AG20443 (cell line): ENCODE measurements at regions not wholly inside any gene's neighbourhood (a gene's known extent, or its start where the extent isn't known, plus 50 kb on each side); places are given as distances from the start of the nearest gene placed in this dataset.
A peak's percentile ranks its signal among the peaks of the same experiment; 100 is the strongest.

Experiments
- DNase-seq: peaks from one replicate; pipeline ENCODE4 v3.0.0; 2012; ENCODE audit warnings: low spot score, mixed read lengths

DNA sequence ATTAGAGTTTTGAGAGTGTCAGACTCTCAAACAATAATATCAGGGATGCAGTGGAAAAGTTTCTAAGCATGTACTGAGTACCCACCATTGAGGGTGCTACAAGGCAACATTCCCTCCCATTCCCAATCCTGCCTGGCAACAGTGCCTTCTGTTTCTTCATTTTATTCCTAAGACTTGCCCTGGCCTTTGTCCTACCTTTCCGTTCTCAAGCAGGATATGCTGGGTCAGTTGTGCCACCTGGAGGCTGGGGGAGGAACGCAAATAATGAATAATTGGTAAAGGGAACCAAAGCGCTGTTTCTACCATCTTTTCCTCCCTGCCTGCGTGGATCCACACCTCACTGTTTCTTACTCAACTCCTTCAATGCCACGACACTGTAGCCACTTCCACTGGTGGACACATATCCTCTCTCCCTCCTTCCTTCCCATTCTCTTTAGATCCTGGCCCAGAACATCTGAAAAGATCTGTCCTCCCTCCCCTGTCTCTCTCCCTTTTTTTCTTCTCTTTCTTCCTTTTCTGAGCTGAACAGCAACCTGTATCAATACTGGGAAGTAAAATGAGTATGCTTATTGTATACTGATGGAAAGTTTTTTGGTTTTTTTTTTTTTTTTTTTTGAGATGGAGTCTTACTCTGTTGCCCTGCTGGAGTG lies 149.5 kb downstream of the C9orf152 start:
- DNase-seq: no peak

DNA sequence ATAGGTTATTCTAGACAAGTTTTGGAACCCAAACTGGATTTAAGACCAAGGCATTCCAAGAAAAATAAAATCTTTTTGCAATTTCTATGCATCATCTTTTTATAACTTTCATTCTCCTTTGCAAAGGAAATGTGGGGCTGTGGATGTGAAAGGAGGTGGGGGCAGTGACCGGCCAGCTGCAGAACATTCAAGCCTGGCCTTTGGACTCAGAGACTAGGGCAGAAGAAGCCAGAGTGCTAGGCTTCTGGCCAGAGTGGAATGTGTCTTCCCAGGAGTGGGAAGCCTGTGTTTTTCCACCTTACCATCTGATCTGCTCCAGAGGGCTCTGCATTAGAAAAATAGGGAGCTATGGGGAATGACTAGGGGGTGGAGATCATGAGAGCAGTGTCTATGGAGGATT lies 148.5 kb downstream of the C9orf152 start:
- no peak for DNase-seq

DNA sequence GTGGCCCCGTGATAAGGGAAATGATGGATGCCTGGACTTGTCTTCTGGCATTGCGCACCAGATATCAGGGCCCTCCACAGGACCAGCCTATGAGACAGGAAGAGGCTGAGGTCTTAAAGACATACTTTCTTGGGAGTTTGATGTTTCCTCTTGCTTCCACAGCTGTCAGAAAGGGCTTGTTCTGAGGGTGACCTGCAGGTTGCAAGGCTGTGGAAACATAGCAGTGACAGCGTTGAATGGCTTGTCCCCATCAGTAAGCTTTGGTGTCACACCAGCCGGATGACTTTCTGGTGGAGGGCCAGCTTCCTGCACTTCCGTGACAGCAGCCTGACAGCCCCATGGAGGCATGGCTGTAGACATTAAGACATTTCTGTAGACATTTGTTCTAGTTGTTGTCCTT lies 143.2 kb downstream of the C9orf152 start:
- DNase-seq: no peak

GRCh38 chr9:110065532-110065931 lies 142.4 kb downstream of the C9orf152 start:
- DNase-seq: no peak

GRCh38 chr9:110066929-110067716 lies 140.8 kb downstream of the C9orf152 start:
- no peak for DNase-seq

DNA sequence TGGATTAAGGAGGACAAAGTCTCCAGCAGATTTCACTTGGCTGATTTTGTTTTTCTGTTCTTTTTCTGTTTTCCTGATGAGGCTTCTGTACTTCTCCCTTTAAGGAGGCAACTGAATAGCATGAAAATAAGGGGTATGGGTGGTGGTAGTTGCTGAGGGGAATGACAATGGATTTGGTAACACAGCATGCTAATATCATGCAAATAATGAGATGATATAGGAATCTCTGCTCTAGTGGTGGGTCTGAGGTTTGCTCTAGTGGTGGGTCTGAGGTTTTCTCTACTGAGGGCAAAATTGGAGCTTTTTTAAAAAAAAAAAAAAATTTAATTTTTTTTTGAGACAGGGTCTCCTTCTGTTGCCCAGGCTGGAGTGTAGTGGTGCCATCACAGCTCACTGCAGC lies 139.7 kb downstream of the C9orf152 start:
- no peak for DNase-seq

DNA sequence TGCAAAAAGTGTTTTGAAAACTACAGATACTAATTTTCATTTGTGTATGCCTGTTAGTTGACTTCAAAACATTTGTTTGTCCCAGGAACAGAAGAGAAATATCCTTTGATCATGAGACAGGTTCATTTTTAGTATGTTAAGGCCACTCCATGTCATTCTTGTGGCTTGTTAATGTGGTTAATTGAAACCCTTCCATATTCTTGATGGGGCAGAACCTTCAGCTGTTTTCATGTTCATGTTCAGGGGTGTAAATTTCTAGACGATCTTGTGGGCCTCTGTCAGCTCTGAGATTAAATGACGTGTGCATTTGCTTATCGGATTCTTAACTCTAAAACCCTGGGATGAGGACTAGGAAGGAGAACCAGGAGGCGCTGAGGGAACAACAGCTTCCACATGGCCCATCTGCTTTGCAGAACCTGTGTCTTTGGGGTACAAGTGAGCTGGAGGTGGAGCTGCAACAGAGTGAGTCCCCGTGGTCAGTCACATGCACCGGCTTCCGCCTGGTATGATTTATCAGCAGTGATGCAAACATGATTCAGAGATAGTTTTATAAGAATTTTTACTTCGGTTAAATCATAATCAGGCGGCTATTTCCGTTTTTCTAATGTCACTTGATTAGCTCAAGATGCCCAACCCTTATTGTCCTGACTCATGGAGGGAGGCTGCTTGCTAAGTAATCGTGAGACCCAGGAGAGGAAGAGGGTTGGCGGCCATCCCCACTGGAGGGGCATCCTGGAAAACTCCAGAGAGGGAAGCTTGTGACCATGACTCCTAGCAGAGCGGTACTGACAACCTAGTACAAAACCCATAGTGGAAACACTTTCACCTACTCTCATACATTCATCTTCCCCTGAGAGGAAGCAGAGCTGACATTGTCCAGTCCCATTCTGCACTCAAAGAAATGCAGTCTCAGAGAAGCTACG lies 138.4 kb downstream of the C9orf152 start:
- DNase-seq: peak; percentile 76

DNA sequence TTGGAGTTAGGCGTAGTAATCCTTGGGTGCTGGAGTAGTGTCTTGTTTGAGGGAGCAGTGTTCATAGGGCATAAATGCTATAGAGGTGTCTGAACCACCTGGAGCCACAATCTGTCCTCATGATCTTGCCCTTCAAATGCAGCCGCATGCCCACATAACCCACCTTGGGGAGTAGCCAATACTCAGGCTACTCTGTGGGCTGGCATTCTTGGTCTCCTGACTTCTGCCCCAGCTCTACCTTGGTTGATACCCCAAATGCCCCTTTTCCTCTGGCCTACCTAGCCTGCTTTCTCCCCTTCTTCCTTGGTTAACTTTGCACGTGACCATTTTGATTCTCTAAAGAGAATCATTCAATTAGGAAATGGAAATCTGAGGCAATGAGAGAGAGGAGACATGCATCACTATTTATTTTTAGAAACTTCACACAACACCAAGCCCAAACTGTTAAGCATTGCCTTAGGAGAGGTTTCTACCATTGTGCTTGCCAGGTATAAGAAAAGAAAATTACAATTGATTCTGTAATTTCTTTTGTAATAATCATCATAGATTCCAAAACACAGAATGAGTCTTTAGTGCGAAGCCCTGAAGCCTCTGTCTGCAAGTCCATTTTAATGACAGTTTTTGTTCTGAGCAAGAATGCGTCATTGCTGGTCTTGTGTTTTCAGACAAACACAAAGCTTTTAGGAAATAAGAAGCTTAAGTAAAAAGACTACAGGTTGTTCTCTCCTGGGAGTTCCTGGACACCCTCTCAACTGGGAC lies 135.2 kb downstream of the C9orf152 start:
- DNase-seq: no peak

- DNase-seq: no peak
Observed at GRCh38 chr9:110073356-110073905, 134.5 kb downstream of the C9orf152 start.

GRCh38 chr9:110076894-110077725 lies 130.8 kb downstream of the C9orf152 start:
- DNase-seq: peak; percentile 41

- no peak for DNase-seq
Observed at GRCh38 chr9:110077925-110078324, 130.0 kb downstream of the C9orf152 start.

DNA sequence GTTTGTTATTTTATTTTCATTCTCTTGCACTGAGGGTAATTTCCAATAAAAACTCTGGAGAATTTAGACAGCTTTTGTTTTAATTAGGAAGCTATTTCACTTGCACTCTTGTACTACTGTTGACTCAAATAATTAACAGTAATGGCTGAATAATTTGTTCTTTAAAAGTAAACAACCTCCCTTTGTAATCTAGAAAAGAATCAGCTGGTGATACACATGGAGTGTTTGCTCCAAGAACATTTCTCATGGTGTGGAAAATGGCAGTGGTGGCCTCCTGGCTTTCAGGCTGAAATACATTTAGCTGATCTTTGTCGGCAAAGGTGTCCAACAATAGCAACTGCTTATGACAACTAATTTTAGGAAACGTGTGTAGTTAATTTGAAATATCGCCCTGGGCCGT lies 129.4 kb downstream of the C9orf152 start:
- no peak for DNase-seq

- peak; percentile 57 for DNase-seq
Observed at GRCh38 chr9:110081395-110081794, 126.6 kb downstream of the C9orf152 start.

DNA sequence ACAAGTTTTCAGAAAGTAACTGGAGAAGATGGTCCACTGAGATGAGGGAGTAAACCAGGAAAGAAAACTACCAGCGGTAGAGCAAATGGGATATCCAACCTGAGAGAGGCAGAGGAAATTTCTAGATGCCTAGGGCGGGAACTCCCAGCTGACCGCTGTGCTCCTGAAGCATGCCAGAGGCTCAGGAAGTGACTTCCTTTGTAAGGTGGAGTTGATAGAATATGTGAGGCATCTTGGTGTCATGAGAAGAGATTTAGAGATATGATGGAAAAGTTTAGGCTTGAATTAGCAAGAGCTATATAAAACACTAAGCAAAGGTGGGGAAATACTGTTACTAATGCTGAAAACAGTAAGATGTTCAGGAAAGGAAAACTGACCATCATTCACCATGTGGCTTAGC lies 124.1 kb downstream of the C9orf152 start:
- no peak for DNase-seq

GRCh38 chr9:110086537-110086936 lies 121.4 kb downstream of the C9orf152 start:
- DNase-seq: no peak

- DNase-seq: no peak
Observed at GRCh38 chr9:110087605-110088004, 120.4 kb downstream of the C9orf152 start.

DNA sequence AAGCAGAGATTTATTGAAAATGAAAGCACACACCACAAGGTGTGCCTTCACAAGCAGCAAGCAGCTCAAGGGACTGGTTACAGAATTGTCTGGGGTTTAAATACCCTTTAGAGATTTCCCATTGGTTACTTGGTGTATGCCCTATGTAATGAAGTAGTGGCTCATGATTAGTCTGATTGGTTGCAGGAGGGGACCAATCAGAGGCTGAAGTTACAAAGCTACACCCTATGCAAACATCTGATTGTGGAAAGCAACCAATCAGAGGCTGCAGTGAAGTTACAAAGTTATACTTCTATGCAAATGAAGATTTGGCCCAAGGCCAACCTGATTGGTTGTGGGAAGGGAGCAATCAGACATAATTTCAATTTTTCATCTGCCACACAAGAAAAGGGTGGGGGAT lies 119.9 kb downstream of the C9orf152 start:
- no peak for DNase-seq

- DNase-seq: no peak
Observed at GRCh38 chr9:110089681-110090370, 118.1 kb downstream of the C9orf152 start.

- no peak for DNase-seq
Observed at GRCh38 chr9:110092792-110093191, 115.2 kb downstream of the C9orf152 start.

DNA sequence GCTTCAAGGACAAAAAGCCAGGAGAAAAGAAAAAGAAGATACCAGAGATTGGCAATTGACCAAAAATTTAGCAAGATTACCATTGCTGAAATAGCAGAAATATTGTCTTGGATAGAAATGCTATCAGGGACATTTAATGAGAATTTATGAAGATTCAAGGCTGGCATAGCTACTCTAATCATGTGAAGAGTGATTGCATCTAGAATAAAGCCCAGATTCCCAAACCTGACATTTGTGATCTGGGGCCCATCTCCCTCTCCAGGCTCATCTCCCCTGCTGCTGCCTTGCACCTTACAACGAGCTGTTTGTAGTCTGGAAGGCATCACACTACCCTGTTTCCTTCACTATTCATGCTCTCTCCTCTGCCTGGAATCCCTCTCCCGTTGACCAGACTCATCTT lies 114.5 kb downstream of the C9orf152 start:
- no peak for DNase-seq
